Upper lobe of right lung (tissue), 1 donor: ENCODE measurements at regions not wholly inside any gene's neighbourhood (a gene's known extent, or its start where the extent isn't known, plus 50 kb on each side); places are given as distances from the start of the nearest gene placed in this dataset.
"Not testable (repeated sequence)": the region's sequence is repeated elsewhere in the genome, so short reads cannot be mapped to it uniquely, and the experiment has no call there.

ENCODE experiments used
- ATAC-seq: fragments of 200-7000 bp; cut with Tn5 transposase; one replicate; pipeline ENCODE4 v1.9.1; 2020; ENCODE audit warnings: mild to moderate bottlenecking, moderate library complexity
- DNase-seq: peaks from one replicate; pipeline ENCODE4 v3.0.0-alpha.2; 2020
- H3K27ac ChIP-seq: fragments of 200-600 bp; one replicate; pipeline ENCODE4 v1.8.0; 2022
- H3K27me3 ChIP-seq: fragments of 200-600 bp; one replicate; pipeline ENCODE4 v1.8.0; 2022; ENCODE audit warnings: mild to moderate bottlenecking
- H3K36me3 ChIP-seq: fragments of 200-600 bp; one replicate; pipeline ENCODE4 v1.8.0; 2022
- H3K4me1 ChIP-seq: fragments of 200-600 bp; one replicate; pipeline ENCODE4 v1.8.0; 2022
- H3K4me3 ChIP-seq: fragments of 200-600 bp; one replicate; pipeline ENCODE4 v1.8.0; 2022; ENCODE audit warnings: mild to moderate bottlenecking
- H3K9me3 ChIP-seq: fragments of 200-600 bp; one replicate; pipeline ENCODE4 v1.8.0; 2022
- intact Hi-C: fragments of 100-400 bp; cut with DNase I; formaldehyde crosslinking; loops from one replicate; pipeline ENCODE4 v1.11.0; 2022
- TF ChIP-seq, protein P1 (sequence below): fragments of 200-600 bp; IDR thresholded peaks from one replicate; pipeline ENCODE4 v1.8.0; 2022; ENCODE audit warnings: antibody characterized with exemption
- donor health status: DM: no; HTN: yes; CAD: no; lungs with severe emphysema.

- no peaks in the 10 kb centered on the region for H3K36me3 ChIP-seq
- DNase-seq (no peak), ATAC-seq (no peak)
- no peaks in the 10 kb centered on the region for H3K27me3 ChIP-seq
- H3K27ac ChIP-seq = no peak overlapping the region
- intact Hi-C loops = no loop called here
- no peaks in the 10 kb centered on the region for H3K4me1 ChIP-seq
- no peak overlapping the region for H3K4me3 ChIP-seq
- TF ChIP-seq, protein P1, sequence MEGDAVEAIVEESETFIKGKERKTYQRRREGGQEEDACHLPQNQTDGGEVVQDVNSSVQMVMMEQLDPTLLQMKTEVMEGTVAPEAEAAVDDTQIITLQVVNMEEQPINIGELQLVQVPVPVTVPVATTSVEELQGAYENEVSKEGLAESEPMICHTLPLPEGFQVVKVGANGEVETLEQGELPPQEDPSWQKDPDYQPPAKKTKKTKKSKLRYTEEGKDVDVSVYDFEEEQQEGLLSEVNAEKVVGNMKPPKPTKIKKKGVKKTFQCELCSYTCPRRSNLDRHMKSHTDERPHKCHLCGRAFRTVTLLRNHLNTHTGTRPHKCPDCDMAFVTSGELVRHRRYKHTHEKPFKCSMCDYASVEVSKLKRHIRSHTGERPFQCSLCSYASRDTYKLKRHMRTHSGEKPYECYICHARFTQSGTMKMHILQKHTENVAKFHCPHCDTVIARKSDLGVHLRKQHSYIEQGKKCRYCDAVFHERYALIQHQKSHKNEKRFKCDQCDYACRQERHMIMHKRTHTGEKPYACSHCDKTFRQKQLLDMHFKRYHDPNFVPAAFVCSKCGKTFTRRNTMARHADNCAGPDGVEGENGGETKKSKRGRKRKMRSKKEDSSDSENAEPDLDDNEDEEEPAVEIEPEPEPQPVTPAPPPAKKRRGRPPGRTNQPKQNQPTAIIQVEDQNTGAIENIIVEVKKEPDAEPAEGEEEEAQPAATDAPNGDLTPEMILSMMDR = no peak
- no peaks in the 10 kb centered on the region for H3K9me3 ChIP-seq
Measured at GRCh38 chr1:196136396-196136795, 471.8 kb downstream of the KCNT2 start.

DNA sequence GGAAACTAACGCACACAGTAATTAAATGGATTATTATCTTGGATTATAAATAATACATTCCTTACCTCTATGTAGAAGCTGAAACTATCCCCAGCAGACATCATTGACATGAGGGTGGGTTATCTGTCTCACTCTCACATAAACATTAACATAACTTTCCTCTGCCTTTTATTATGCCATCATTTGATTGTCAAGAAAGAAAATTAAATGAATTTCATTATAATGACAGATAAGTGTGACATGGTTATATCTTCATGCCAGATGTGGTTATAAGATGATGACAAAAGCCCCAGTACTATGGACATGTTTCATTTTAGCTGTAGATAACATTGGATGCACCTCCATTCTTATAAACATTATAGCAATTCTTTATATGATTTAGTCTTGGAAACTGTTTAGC, 476.5 kb downstream of the KCNT2 start:
- Histone ChIP-seq H3K9me3 (no peaks in the 10 kb centered on the region), H3K4me3 (no peak overlapping the region), H3K36me3 (no peaks in the 10 kb centered on the region), H3K27ac (no peak overlapping the region), H3K27me3 (no peaks in the 10 kb centered on the region), H3K4me1 (no peaks in the 10 kb centered on the region)
- DNase-seq (no peak), ATAC-seq (no peak)
- intact Hi-C loops = no loop called here
- TF ChIP-seq, protein P1 = no peak

- Histone ChIP-seq H3K27me3 (no peaks in the 10 kb centered on the region), H3K36me3 (no peaks in the 10 kb centered on the region), H3K4me3 (no peak overlapping the region), H3K27ac (no peak overlapping the region), H3K9me3 (no peaks in the 10 kb centered on the region), H3K4me1 (no peaks in the 10 kb centered on the region)
- TF ChIP-seq, protein P1 = no peak
- DNase-seq (no peak), ATAC-seq (no peak)
- intact Hi-C loops = no loop called here
Measured at GRCh38 chr1:196128835-196129234, 479.4 kb downstream of the KCNT2 start.

DNA sequence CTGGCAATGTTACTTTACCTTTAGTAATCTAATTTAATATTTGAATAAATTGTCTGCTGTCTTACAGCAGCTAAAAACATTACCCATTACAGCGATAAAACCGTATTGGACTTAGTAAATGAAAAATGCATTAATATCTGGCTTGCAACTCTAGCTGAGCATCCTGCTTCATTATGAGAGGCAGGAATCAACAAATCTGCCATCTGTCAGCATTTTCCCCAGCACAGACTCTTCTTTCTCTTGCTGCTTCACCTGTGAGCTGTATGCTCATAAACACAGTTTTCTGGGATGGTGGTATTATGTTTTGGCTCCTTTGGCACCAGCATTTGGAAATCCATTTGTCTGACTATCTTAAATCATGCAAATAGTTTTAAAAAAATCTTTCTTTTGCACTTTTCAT, 487.1 kb downstream of the KCNT2 start:
- TF ChIP-seq, protein P1 = no peak
- ATAC-seq (no peak), DNase-seq (no peak)
- Histone ChIP-seq H3K4me1 (no peaks in the 10 kb centered on the region), H3K27me3 (no peaks in the 10 kb centered on the region), H3K36me3 (no peaks in the 10 kb centered on the region), H3K4me3 (no peak overlapping the region), H3K9me3 (no peaks in the 10 kb centered on the region), H3K27ac (no peak overlapping the region)
- intact Hi-C loops = no loop called here

DNA sequence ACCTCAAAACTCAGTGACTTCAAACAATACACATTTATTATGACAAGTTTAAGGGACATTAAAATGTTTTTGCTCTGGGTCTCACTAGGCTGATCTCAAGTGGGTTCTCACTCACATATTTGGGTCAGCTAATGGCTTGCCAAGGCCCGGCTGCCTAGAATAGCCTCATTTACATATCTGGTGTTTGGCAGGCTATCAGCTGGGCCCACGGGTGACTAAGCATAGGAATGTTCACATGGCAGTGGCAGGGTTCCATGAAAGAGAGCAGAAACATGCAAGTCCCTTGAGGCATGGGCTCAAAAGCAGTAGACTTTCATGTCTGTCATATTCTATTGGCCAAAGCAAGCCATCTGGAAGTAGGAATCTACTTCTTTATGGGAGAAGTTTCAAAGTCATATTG, 492.6 kb downstream of the KCNT2 start:
- no peak overlapping the region for H3K4me3 ChIP-seq
- H3K36me3 ChIP-seq = no peaks in the 10 kb centered on the region
- TF ChIP-seq, protein P1 = no peak
- DNase-seq (no peak), ATAC-seq (peak; percentile 79)
- no peaks in the 10 kb centered on the region for H3K9me3 ChIP-seq
- H3K27me3 ChIP-seq = no peaks in the 10 kb centered on the region
- H3K27ac ChIP-seq = no peak overlapping the region
- no peaks in the 10 kb centered on the region for H3K4me1 ChIP-seq
- intact Hi-C loops = no loop called here

DNA sequence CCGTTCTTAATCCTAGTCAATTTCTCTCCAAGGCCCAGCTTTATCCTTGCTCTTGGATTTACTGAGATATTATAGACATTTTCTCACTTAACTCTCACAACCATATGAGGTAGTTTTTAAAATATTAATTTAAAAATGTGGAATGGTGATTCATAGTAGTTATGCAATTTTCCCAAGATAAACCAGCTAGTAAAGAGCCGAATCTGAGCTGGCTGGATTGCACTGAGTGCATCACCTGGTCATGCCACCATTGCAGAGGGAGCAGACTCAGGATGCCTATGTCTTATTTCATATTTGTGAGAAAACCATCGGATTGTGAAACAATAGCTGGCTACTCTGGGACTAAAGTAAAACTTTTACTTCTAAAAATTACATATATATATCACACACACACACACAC, 494.0 kb downstream of the KCNT2 start:
- no peak overlapping the region for H3K27ac ChIP-seq
- H3K9me3 ChIP-seq = no peaks in the 10 kb centered on the region
- DNase-seq = no peak
- no peaks in the 10 kb centered on the region for H3K27me3 ChIP-seq
- no peaks in the 10 kb centered on the region for H3K36me3 ChIP-seq
- H3K4me1 ChIP-seq = no peaks in the 10 kb centered on the region
- intact Hi-C loops = no loop called here
- TF ChIP-seq, protein P1 = no peak
- H3K4me3 ChIP-seq = no peak overlapping the region
- no peak for ATAC-seq

DNA sequence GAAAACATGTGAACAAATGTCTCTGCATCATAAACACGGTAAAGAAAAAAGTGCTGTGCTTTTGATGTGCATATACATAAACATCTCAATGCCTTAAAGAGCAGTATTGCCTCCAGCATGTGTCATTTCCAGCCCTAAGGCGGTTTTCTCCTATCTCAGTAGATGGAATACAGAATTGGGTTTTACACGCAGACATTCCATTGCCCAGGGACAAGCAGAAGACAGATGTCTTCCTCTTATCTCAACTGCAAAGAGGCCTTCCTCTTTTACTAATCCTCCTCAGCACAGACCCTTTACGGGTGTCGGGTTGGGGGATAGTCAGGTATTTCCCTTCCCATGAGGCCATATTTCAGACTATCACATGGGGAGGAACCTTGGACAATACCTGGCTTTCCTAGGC, 499.2 kb downstream of the KCNT2 start:
- H3K27ac ChIP-seq, H3K36me3 ChIP-seq, H3K27me3 ChIP-seq, H3K4me1 ChIP-seq, ATAC-seq, H3K4me3 ChIP-seq, DNase-seq, H3K9me3 ChIP-seq, intact Hi-C loops: not testable (repeated sequence)
